Prostate gland (tissue), 2 donors: ENCODE measurements at regions not wholly inside any gene's neighbourhood (a gene's known extent, or its start where the extent isn't known, plus 50 kb on each side); places are given as distances from the start of the nearest gene placed in this dataset.

Experiments used
- DNase-seq: peaks from one replicate; pipeline ENCODE4 v3.0.0-alpha.2; 2019; ENCODE audit warnings: low spot score
- H3K27ac ChIP-seq, 2 donors: fragments of 200-600 bp; sonication (generic); 2 replicates each; pipeline ENCODE4 v1.5.1; 2017 to 2019
- H3K27me3 ChIP-seq: fragments of 200-600 bp; sonication (generic); replicated peaks from 2 replicates; pipeline ENCODE4 v1.5.1; 2019; ENCODE audit not compliant: insufficient read depth
- H3K36me3 ChIP-seq, 2 donors: fragments of 200-600 bp; sonication (generic); 1 replicate in 1 of 2; 2 replicates in 1 of 2; pipeline versions ENCODE4 v1.5.1 to v1.8.1; 2017 to 2019
- H3K4me1 ChIP-seq: fragments of 200-600 bp; sonication (generic); replicated peaks from 2 replicates; pipeline ENCODE4 v1.5.1; 2019
- H3K4me3 ChIP-seq, 2 donors: fragments of 200-600 bp; sonication (generic); 2 replicates each; pipeline ENCODE4 v1.5.1; 2017 to 2019
- H3K9me3 ChIP-seq: fragments of 200-600 bp; sonication (generic); 2 replicates; pipeline ENCODE4 v1.5.1; 2017
- CTCF ChIP-seq, 4 experiments: fragments of 200-600 bp in 2 of 4; fragments of 450-650 bp in 2 of 4; sonication (generic) in 2 of 4; IDR thresholded peaks; 1 replicate in 3 of 4; 2 replicates in 1 of 4; pipeline ENCODE4 v1.5.1; 2016 to 2019; ENCODE audit warnings: antibody characterized with exemption in 4 of 4, mild to moderate bottlenecking in 2 of 4, moderate library complexity in 2 of 4
- POLR2A ChIP-seq: fragments of 450-650 bp; IDR thresholded peaks from one replicate; pipeline ENCODE4 v1.6.1; 2016; ENCODE audit warnings: antibody characterized with exemption, mild to moderate bottlenecking
- POLR2AphosphoS5 ChIP-seq: sonication (generic); formaldehyde crosslinking; IDR thresholded peaks from one replicate; pipeline ENCODE4 v1.6.1; 2017; ENCODE audit warnings: antibody characterized with exemption
- WGBS: methylation state at CpG from one replicate; pipeline ENCODE4 v1.1.5; 2018; 5-methylcytosine and 5-hydroxymethylcytosine counted together
- intact Hi-C: fragments of 100-400 bp; cut with DNase I; formaldehyde crosslinking; loops from one replicate; pipeline ENCODE4 v1.14.2; 2022

- no peak overlapping the region for H3K4me3 ChIP-seq
- no peak for TF ChIP-seq CTCF (IDR thresholded peaks at IDR 0.05)
- no peaks in the 10 kb centered on the region for H3K4me1 ChIP-seq
- H3K36me3 ChIP-seq, result no peaks in the 10 kb centered on the region
- no peak for DNase-seq
- no peaks in the 10 kb centered on the region for H3K9me3 ChIP-seq
- no peaks in the 10 kb centered on the region for H3K27me3 ChIP-seq
- WGBS, result 60% methylated on average over 2 of the region's 2 CpGs
- H3K27ac ChIP-seq, result no peak overlapping the region
- intact Hi-C loops, result no loop called here
Measured at GRCh38 chr4:121239951-121240350, 75.8 kb upstream of the TNIP3 start.

GRCh38 chr4:121238461-121238860, 74.3 kb upstream of the TNIP3 start:
- Histone ChIP-seq H3K9me3 (no peaks in the 10 kb centered on the region), H3K36me3 (no peaks in the 10 kb centered on the region), H3K27ac (no peak overlapping the region), H3K4me1 (no peaks in the 10 kb centered on the region), H3K4me3 (no peak overlapping the region), H3K27me3 (no peaks in the 10 kb centered on the region)
- WGBS, result 95% methylated on average over 22 of the region's 26 CpGs
- TF ChIP-seq CTCF (IDR thresholded peaks at IDR 0.05) (no peak), POLR2A (no peak), POLR2AphosphoS5 (no peak)
- no peak for DNase-seq
- intact Hi-C loops, result no loop called here

- intact Hi-C loops, result no loop called here
- no peaks in the 10 kb centered on the region for H3K4me1 ChIP-seq
- TF ChIP-seq CTCF (IDR thresholded peaks at IDR 0.05), result no peak
- no peak for TF ChIP-seq POLR2AphosphoS5
- no peak for TF ChIP-seq POLR2A
- no peak for DNase-seq
- 60% methylated on average over 2 of the region's 2 CpGs for WGBS
- no peaks in the 10 kb centered on the region for H3K27me3 ChIP-seq
- H3K4me3 ChIP-seq, result no peak overlapping the region
- no peaks in the 10 kb centered on the region for H3K9me3 ChIP-seq
- H3K27ac ChIP-seq, result no peak overlapping the region
- no peaks in the 10 kb centered on the region for H3K36me3 ChIP-seq
Measured at GRCh38 chr4:121237069-121237399, 72.9 kb upstream of the TNIP3 start.

GRCh38 chr4:121236353-121237068, 72.4 kb upstream of the TNIP3 start:
- H3K27me3 ChIP-seq, result no peaks in the 10 kb centered on the region
- H3K9me3 ChIP-seq, result no peaks in the 10 kb centered on the region
- no peak for DNase-seq
- intact Hi-C loops, result no loop called here
- TF ChIP-seq POLR2AphosphoS5, result no peak
- no peak for TF ChIP-seq CTCF (IDR thresholded peaks at IDR 0.05)
- TF ChIP-seq POLR2A, result no peak
- H3K36me3 ChIP-seq, result no peaks in the 10 kb centered on the region
- H3K27ac ChIP-seq, result no peak overlapping the region
- WGBS, result 79% methylated on average over 6 of the region's 6 CpGs
- H3K4me1 ChIP-seq, result no peaks in the 10 kb centered on the region
- no peak overlapping the region for H3K4me3 ChIP-seq

- Histone ChIP-seq H3K36me3 (no peaks in the 10 kb centered on the region), H3K27me3 (no peaks in the 10 kb centered on the region), H3K4me3 (no peak overlapping the region), H3K9me3 (no peaks in the 10 kb centered on the region), H3K4me1 (no peaks in the 10 kb centered on the region), H3K27ac (no peak overlapping the region)
- intact Hi-C loops, result no loop called here
- no peak for DNase-seq
- 35% methylated on average over 4 of the region's 4 CpGs for WGBS
- TF ChIP-seq POLR2AphosphoS5 (no peak), CTCF (IDR thresholded peaks at IDR 0.05) (no peak), POLR2A (no peak)
Measured at GRCh38 chr4:121233982-121234381, 69.9 kb upstream of the TNIP3 start.
